ENCODE measurements at regions not wholly inside any gene's neighbourhood (a gene's known extent, or its start where the extent isn't known, plus 50 kb on each side); places are given as distances from the start of the nearest gene placed in this dataset.

GRCh38 chr6:12654514-12654913 lies 62.1 kb upstream of the PHACTR1 start:
- Histone ChIP-seq H3K27me3 (ENCODE audit: control insufficient read depth, insufficient read depth, low read length, poor library complexity, severe bottlenecking) (no peaks in the 10 kb centered on the region), H3K9ac (ENCODE audit: extremely low read depth, low read length, poor library complexity, severe bottlenecking) (no peak overlapping the region), H3K4me1 (ENCODE audit: control insufficient read depth, insufficient read depth, low read length) (no peaks in the 10 kb centered on the region), H3K36me3 (ENCODE audit: control insufficient read depth, insufficient read depth, low read length) (no peaks in the 10 kb centered on the region), H3K9me3 (ENCODE audit: control insufficient read depth, low read length) (peaks cover 5% of the 10 kb centered on the region), H3K27ac (ENCODE audit: low read depth, low read length) (no peak overlapping the region), H3K4me3 (ENCODE audit: low read length) (no peak overlapping the region)
- TF ChIP-seq, protein P1, sequence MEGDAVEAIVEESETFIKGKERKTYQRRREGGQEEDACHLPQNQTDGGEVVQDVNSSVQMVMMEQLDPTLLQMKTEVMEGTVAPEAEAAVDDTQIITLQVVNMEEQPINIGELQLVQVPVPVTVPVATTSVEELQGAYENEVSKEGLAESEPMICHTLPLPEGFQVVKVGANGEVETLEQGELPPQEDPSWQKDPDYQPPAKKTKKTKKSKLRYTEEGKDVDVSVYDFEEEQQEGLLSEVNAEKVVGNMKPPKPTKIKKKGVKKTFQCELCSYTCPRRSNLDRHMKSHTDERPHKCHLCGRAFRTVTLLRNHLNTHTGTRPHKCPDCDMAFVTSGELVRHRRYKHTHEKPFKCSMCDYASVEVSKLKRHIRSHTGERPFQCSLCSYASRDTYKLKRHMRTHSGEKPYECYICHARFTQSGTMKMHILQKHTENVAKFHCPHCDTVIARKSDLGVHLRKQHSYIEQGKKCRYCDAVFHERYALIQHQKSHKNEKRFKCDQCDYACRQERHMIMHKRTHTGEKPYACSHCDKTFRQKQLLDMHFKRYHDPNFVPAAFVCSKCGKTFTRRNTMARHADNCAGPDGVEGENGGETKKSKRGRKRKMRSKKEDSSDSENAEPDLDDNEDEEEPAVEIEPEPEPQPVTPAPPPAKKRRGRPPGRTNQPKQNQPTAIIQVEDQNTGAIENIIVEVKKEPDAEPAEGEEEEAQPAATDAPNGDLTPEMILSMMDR (conservative IDR thresholded peaks at IDR 0.05): no peak
- H3K9me3 Mint-ChIP-seq: no peaks in the 10 kb centered on the region
- no peaks in the 10 kb centered on the region for H3K36me3 Mint-ChIP-seq (ENCODE audit: low read depth)
- WGBS, 2 experiments (ENCODE audit: insufficient coverage in 1 of 2, insufficient read length in 1 of 2): 90 to 94% methylated on average over 2 to 3 of the region's 3 CpGs
- no peak overlapping the region for H3K4me3 Mint-ChIP-seq
- H3K4me1 Mint-ChIP-seq: peaks cover 8% of the 10 kb centered on the region
- no peak overlapping the region for H3K27ac Mint-ChIP-seq
- peaks cover 5% of the 10 kb centered on the region for H3K27me3 Mint-ChIP-seq (ENCODE audit: insufficient read depth)
- DNase-seq: no peak

GRCh38 chr6:12656906-12657305 lies 59.7 kb upstream of the PHACTR1 start:
- no peaks in the 10 kb centered on the region for H3K9me3 Mint-ChIP-seq
- peaks cover 8% of the 10 kb centered on the region for H3K4me1 Mint-ChIP-seq
- Histone ChIP-seq H3K4me3 (ENCODE audit: low read length) (no peak overlapping the region), H3K9me3 (ENCODE audit: control insufficient read depth, low read length) (no peaks in the 10 kb centered on the region), H3K4me1 (ENCODE audit: control insufficient read depth, insufficient read depth, low read length) (no peaks in the 10 kb centered on the region), H3K9ac (ENCODE audit: extremely low read depth, low read length, poor library complexity, severe bottlenecking) (no peak overlapping the region), H3K27me3 (ENCODE audit: control insufficient read depth, insufficient read depth, low read length, poor library complexity, severe bottlenecking) (no peaks in the 10 kb centered on the region), H3K27ac (ENCODE audit: low read depth, low read length) (peak overlapping the region; percentile 47), H3K36me3 (ENCODE audit: control insufficient read depth, insufficient read depth, low read length) (no peaks in the 10 kb centered on the region)
- H3K36me3 Mint-ChIP-seq (ENCODE audit: low read depth): no peaks in the 10 kb centered on the region
- no peak overlapping the region for H3K4me3 Mint-ChIP-seq
- DNase-seq: no peak
- peaks cover 7% of the 10 kb centered on the region for H3K27me3 Mint-ChIP-seq (ENCODE audit: insufficient read depth)
- 39 to 47% methylated on average over 3 of the region's 3 CpGs for WGBS, 2 experiments (ENCODE audit: insufficient coverage in 1 of 2, insufficient read length in 1 of 2)
- H3K27ac Mint-ChIP-seq: no peak overlapping the region
- TF ChIP-seq, protein P1 (conservative IDR thresholded peaks at IDR 0.05): no peak

DNA sequence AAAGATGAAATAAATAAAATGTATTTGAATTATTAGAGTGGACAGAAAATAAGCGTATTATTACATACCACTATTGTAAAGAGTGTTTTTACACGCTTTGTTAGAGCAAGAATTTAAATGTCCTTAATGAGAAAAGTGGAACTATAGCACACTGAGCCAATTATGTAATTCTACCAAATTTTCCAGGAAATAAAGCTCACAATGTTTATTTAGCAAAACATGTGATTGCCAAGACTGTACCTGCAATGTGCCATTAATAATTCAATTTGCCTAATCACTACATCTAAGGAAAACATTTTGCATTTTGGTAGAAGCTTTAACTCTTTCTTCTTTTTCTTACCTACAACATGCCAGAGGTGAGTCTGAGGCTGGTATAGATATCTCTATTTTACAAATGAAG lies 58.7 kb upstream of the PHACTR1 start:
- 100% methylated on average over 1 of the region's 2 CpGs; no CpG with 5 or more reads in 1 of the 2 experiments for WGBS, 2 experiments (ENCODE audit: insufficient coverage in 1 of 2, insufficient read length in 1 of 2)
- Mint-ChIP-seq H3K27me3 (ENCODE audit: insufficient read depth) (peaks cover 2% of the 10 kb centered on the region), H3K9me3 (no peaks in the 10 kb centered on the region), H3K36me3 (ENCODE audit: low read depth) (no peaks in the 10 kb centered on the region), H3K4me1 (peaks cover 8% of the 10 kb centered on the region), H3K4me3 (no peak overlapping the region), H3K27ac (no peak overlapping the region)
- TF ChIP-seq, protein P1 (conservative IDR thresholded peaks at IDR 0.05): no peak
- Histone ChIP-seq H3K4me1 (ENCODE audit: control insufficient read depth, insufficient read depth, low read length) (no peaks in the 10 kb centered on the region), H3K9me3 (ENCODE audit: control insufficient read depth, low read length) (no peaks in the 10 kb centered on the region), H3K36me3 (ENCODE audit: control insufficient read depth, insufficient read depth, low read length) (no peaks in the 10 kb centered on the region), H3K4me3 (ENCODE audit: low read length) (no peak overlapping the region), H3K27ac (ENCODE audit: low read depth, low read length) (no peak overlapping the region), H3K27me3 (ENCODE audit: control insufficient read depth, insufficient read depth, low read length, poor library complexity, severe bottlenecking) (no peaks in the 10 kb centered on the region), H3K9ac (ENCODE audit: extremely low read depth, low read length, poor library complexity, severe bottlenecking) (no peak overlapping the region)
- DNase-seq: no peak
